IMR-90 (cell line): ENCODE measurements at regions not wholly inside any gene's neighbourhood (a gene's known extent, or its start where the extent isn't known, plus 50 kb on each side); places are given as distances from the start of the nearest gene placed in this dataset.

ENCODE experiments used
- CEBPB ChIP-seq: IDR thresholded peaks from 2 replicates; pipeline ENCODE4 v1.6.1; 2012; ENCODE audit warnings: low read depth, low read length, improper control_type of control experiment
- CHD1 ChIP-seq: IDR thresholded peaks from 2 replicates; pipeline ENCODE4 v1.6.1; 2012; ENCODE audit warnings: low read depth, low read length, improper control_type of control experiment
- FOS ChIP-seq: fragments of 150-350 bp; IDR thresholded peaks from 2 replicates; pipeline ENCODE4 v1.6.1; 2016; ENCODE audit warnings: low read depth, low read length
- MAFK ChIP-seq: IDR thresholded peaks from 2 replicates; pipeline ENCODE4 v1.6.1; 2012; ENCODE audit warnings: low read depth, low read length, improper control_type of control experiment
- MAZ ChIP-seq: IDR thresholded peaks from 2 replicates; pipeline ENCODE4 v1.6.1; 2012; ENCODE audit warnings: low read depth, mild to moderate bottlenecking, low read length, improper control_type of control experiment, moderate library complexity, borderline replicate concordance
- MXI1 ChIP-seq: IDR thresholded peaks from 2 replicates; pipeline ENCODE4 v1.6.1; 2012; ENCODE audit warnings: low read depth, mild to moderate bottlenecking, low read length, moderate library complexity, borderline replicate concordance
- POLR2A ChIP-seq: IDR thresholded peaks from 2 replicates; pipeline ENCODE4 v1.6.1; 2012; ENCODE audit warnings: mild to moderate bottlenecking, low read depth, low read length
- RAD21 ChIP-seq: IDR thresholded peaks from 2 replicates; pipeline ENCODE4 v1.6.1; 2012; ENCODE audit warnings: low read length, improper control_type of control experiment
- RCOR1 ChIP-seq: IDR thresholded peaks from 2 replicates; pipeline ENCODE4 v1.6.1; 2012; ENCODE audit warnings: mild to moderate bottlenecking, low read length, improper control_type of control experiment; ENCODE audit not compliant: insufficient replicate concordance
- RFX5 ChIP-seq: IDR thresholded peaks from 2 replicates; pipeline ENCODE4 v1.8.0; 2012; ENCODE audit warnings: low read depth, mild to moderate bottlenecking, low read length, moderate library complexity
- SMC3 ChIP-seq: fragments of 150-350 bp; IDR thresholded peaks from 2 replicates; pipeline ENCODE4 v1.6.1; 2016; ENCODE audit warnings: low read depth, mild to moderate bottlenecking, antibody characterized with exemption, low read length, moderate library complexity
- TF ChIP-seq, protein P1 (sequence below): conservative IDR thresholded peaks from 2 replicates; pipeline ENCODE4 v1.5.1; 2012; ENCODE audit warnings: mild to moderate bottlenecking, low read depth, low read length, improper control_type of control experiment
- TF ChIP-seq, protein P2 (sequence below): fragments of 150-350 bp; IDR thresholded peaks from 2 replicates; pipeline ENCODE4 v1.6.1; 2017; ENCODE audit warnings: mild to moderate bottlenecking, antibody characterized with exemption, low read length, low read depth
- TF ChIP-seq, protein P3 (sequence below): fragments of 150-350 bp; IDR thresholded peaks from 2 replicates; pipeline ENCODE4 v1.6.1; 2016; ENCODE audit warnings: low read depth, mild to moderate bottlenecking, low read length, moderate library complexity, borderline replicate concordance

DNA sequence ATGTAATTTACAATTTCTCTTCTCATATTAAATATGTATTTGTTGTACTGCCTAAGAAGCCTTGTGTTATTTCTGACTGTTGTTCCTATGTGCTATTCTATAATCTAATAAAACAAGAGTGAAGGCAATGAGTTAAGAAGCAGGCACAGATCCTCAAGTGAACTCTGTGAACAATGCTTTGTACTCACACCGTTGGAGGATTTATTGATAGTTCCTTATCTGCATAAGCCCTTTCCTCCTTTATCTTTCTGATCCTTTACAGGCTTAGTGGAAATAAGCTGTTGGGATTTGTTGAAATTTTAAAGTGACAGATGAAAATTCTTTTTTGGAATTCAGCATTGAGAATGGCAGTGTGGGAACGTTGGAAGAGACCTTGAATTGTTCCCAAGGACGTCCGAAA, 329.6 kb upstream of the NPVF start:
- TF ChIP-seq, protein P1, sequence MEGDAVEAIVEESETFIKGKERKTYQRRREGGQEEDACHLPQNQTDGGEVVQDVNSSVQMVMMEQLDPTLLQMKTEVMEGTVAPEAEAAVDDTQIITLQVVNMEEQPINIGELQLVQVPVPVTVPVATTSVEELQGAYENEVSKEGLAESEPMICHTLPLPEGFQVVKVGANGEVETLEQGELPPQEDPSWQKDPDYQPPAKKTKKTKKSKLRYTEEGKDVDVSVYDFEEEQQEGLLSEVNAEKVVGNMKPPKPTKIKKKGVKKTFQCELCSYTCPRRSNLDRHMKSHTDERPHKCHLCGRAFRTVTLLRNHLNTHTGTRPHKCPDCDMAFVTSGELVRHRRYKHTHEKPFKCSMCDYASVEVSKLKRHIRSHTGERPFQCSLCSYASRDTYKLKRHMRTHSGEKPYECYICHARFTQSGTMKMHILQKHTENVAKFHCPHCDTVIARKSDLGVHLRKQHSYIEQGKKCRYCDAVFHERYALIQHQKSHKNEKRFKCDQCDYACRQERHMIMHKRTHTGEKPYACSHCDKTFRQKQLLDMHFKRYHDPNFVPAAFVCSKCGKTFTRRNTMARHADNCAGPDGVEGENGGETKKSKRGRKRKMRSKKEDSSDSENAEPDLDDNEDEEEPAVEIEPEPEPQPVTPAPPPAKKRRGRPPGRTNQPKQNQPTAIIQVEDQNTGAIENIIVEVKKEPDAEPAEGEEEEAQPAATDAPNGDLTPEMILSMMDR = no peak
- TF ChIP-seq RCOR1 (no peak), POLR2A (no peak), CEBPB (no peak), MAZ (no peak), RFX5 (no peak), MXI1 (no peak), SMC3 (no peak), FOS (no peak), CHD1 (no peak), RAD21 (no peak), MAFK (no peak)
- TF ChIP-seq, protein P2, sequence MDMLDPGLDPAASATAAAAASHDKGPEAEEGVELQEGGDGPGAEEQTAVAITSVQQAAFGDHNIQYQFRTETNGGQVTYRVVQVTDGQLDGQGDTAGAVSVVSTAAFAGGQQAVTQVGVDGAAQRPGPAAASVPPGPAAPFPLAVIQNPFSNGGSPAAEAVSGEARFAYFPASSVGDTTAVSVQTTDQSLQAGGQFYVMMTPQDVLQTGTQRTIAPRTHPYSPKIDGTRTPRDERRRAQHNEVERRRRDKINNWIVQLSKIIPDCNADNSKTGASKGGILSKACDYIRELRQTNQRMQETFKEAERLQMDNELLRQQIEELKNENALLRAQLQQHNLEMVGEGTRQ = no peak
- TF ChIP-seq, protein P3, sequence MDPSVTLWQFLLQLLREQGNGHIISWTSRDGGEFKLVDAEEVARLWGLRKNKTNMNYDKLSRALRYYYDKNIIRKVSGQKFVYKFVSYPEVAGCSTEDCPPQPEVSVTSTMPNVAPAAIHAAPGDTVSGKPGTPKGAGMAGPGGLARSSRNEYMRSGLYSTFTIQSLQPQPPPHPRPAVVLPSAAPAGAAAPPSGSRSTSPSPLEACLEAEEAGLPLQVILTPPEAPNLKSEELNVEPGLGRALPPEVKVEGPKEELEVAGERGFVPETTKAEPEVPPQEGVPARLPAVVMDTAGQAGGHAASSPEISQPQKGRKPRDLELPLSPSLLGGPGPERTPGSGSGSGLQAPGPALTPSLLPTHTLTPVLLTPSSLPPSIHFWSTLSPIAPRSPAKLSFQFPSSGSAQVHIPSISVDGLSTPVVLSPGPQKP = no peak
